H1 (cell line): ENCODE measurements at regions not wholly inside any gene's neighbourhood (a gene's known extent, or its start where the extent isn't known, plus 50 kb on each side); places are given as distances from the start of the nearest gene placed in this dataset.

Source experiments
- CTCF ChIA-PET: fragments of 300-600 bp; sonication (Branson Sonifier 250); formaldehyde crosslinking; loops from one replicate; lab custom pipeline; 2021; ENCODE audit not compliant: partially characterized antibody; lab: Charles Lee
- POLR2A ChIA-PET: fragments of 300-600 bp; sonication (Branson Sonifier 250); formaldehyde crosslinking; loops from one replicate; lab custom pipeline; 2021; ENCODE audit warnings: inconsistent platforms; ENCODE audit not compliant: partially characterized antibody; lab: Charles Lee
- DNase-seq, 2 experiments: peaks; one replicate each; pipeline versions ENCODE4 v3.0.0 to v3.0.0-alpha.2; 2010 to 2022; ENCODE audit warnings: low spot score in 2 of 2, low read depth in 1 of 2, mixed read lengths in 1 of 2
- FAIRE-seq: peaks from 2 replicates; lab custom pipeline; 2011; peaks lifted over from hg19 to GRCh38; lab: Jason Lieb, UNC
- H2AFZ ChIP-seq: 2 replicates; pipeline ENCODE4 v1.8.1; 2012; ENCODE audit warnings: low read length, inconsistent platforms
- H2AK5ac ChIP-seq: 2 replicates; pipeline ENCODE4 v1.6.1; 2013; ENCODE audit warnings: low read depth, low read length
- H2BK120ac ChIP-seq: replicated peaks from 2 replicates; pipeline ENCODE3; 2013; ENCODE audit warnings: low read depth, low read length, inconsistent platforms
- H2BK12ac ChIP-seq: 2 replicates; pipeline ENCODE4 v1.6.1; 2013; ENCODE audit warnings: low read depth, low read length
- H2BK15ac ChIP-seq: 2 replicates; pipeline ENCODE4 v1.6.1; 2013; ENCODE audit warnings: low read length
- H2BK20ac ChIP-seq: 2 replicates; pipeline ENCODE4 v1.6.1; 2013; ENCODE audit warnings: low read length
- H2BK5ac ChIP-seq: 2 replicates; pipeline ENCODE4 v1.6.1; 2013; ENCODE audit warnings: low read depth, low read length
- H3K14ac ChIP-seq: 2 replicates; pipeline ENCODE4 v1.6.1; 2013; ENCODE audit warnings: inconsistent platforms; ENCODE audit not compliant: insufficient read length
- H3K18ac ChIP-seq: 2 replicates; pipeline ENCODE4 v1.6.1; 2013; ENCODE audit warnings: low read length; ENCODE audit errors: extremely low read depth
- H3K23ac ChIP-seq: 2 replicates; pipeline ENCODE4 v1.6.1; 2013; ENCODE audit warnings: inconsistent platforms; ENCODE audit not compliant: insufficient read length
- H3K23me2 ChIP-seq: 2 replicates; pipeline ENCODE4 v1.6.1; 2013; ENCODE audit warnings: low read depth, low read length
- H3K27ac ChIP-seq: 2 replicates; pipeline ENCODE4 v1.6.1; 2011; ENCODE audit warnings: low read depth, low read length, inconsistent platforms
- H3K27me3 ChIP-seq, 4 experiments: replicated peaks in 1 of 4; 1 replicate in 1 of 4; 2 replicates in 3 of 4; pipeline versions ENCODE4 v1.6.1 to v1.8.1; 2011 to 2013; ENCODE audit warnings: low read length in 3 of 4, mild to moderate bottlenecking in 3 of 4, inconsistent platforms in 2 of 4, mixed read lengths in 2 of 4, moderate library complexity in 1 of 4; ENCODE audit not compliant: control insufficient read depth in 3 of 4, insufficient read depth in 3 of 4; ENCODE audit errors: extremely low read depth in 1 of 4
- H3K36me3 ChIP-seq, 4 experiments: 2 replicates each; pipeline versions ENCODE4 v1.6.1 to v1.8.1; 2011 to 2013; ENCODE audit warnings: mild to moderate bottlenecking in 4 of 4, low read length in 3 of 4, moderate library complexity in 2 of 4, control low read depth in 1 of 4, inconsistent platforms in 1 of 4; ENCODE audit not compliant: insufficient read depth in 4 of 4, control insufficient read depth in 2 of 4
- H3K4ac ChIP-seq: replicated peaks from 2 replicates; pipeline ENCODE3; 2013; ENCODE audit warnings: low read length, low read depth, mixed read lengths, inconsistent platforms; ENCODE audit not compliant: insufficient read length
- H3K4me1 ChIP-seq, 4 experiments: replicated peaks in 1 of 4; 1 replicate in 1 of 4; 2 replicates in 3 of 4; pipeline versions ENCODE4 v1.6.1 to v1.8.1; 2011 to 2013; ENCODE audit warnings: low read length in 3 of 4, inconsistent platforms in 2 of 4, mixed read lengths in 1 of 4; ENCODE audit not compliant: insufficient read depth in 4 of 4, control insufficient read depth in 3 of 4
- H3K4me2 ChIP-seq, 2 experiments: 2 replicates each; pipeline versions ENCODE4 v1.6.1 to v1.8.1; 2011 to 2013; ENCODE audit warnings: low read depth in 2 of 2, low read length in 2 of 2, control low read depth in 1 of 2, inconsistent platforms in 1 of 2, mild to moderate bottlenecking in 1 of 2; ENCODE audit not compliant: insufficient read depth in 1 of 2
- H3K4me3 ChIP-seq, 4 experiments: fragments of 200-600, 300-600 bp in 1 of 4; sonication (generic), shearing (Covaris generic), sonication (Bioruptor Twin) in 1 of 4; 2 replicates each; pipeline versions ENCODE4 v1.5.1 to v1.8.1; 2011 to 2016; ENCODE audit warnings: low read length in 4 of 4, low read depth in 3 of 4, control low read depth in 2 of 4, inconsistent platforms in 2 of 4, mild to moderate bottlenecking in 2 of 4, mixed read lengths in 1 of 4, moderate library complexity in 1 of 4; ENCODE audit not compliant: insufficient read depth in 2 of 4; ENCODE audit errors: extremely low read depth in 1 of 4
- H3K56ac ChIP-seq: replicated peaks from 2 replicates; pipeline ENCODE3; 2013; ENCODE audit warnings: low read depth, mild to moderate bottlenecking, mixed read lengths, low read length, inconsistent platforms; ENCODE audit not compliant: insufficient read length
- H3K79me1 ChIP-seq: 2 replicates; pipeline ENCODE4 v1.6.1; 2013; ENCODE audit warnings: low read depth, low read length, control low read depth
- H3K79me2 ChIP-seq, 2 experiments: 2 replicates each; pipeline versions ENCODE4 v1.6.1 to v1.8.1; 2012 to 2013; ENCODE audit warnings: low read length in 2 of 2, mild to moderate bottlenecking in 2 of 2, inconsistent platforms in 1 of 2; ENCODE audit not compliant: insufficient read depth in 2 of 2, control insufficient read depth in 1 of 2
- H3K9ac ChIP-seq, 4 experiments: replicated peaks in 1 of 4; 1 replicate in 1 of 4; 2 replicates in 3 of 4; pipeline versions ENCODE4 v1.6.1 to v1.8.1; 2011 to 2013; ENCODE audit warnings: low read depth in 3 of 4, low read length in 3 of 4, control low read depth in 2 of 4, mild to moderate bottlenecking in 2 of 4, moderate library complexity in 2 of 4, inconsistent platforms in 1 of 4; ENCODE audit errors: extremely low read depth in 1 of 4
- H3K9me3 ChIP-seq, 2 experiments: 2 replicates each; pipeline versions ENCODE4 v1.6.1 to v1.8.1; 2012 to 2013; ENCODE audit warnings: mild to moderate bottlenecking in 2 of 2, moderate library complexity in 2 of 2, control low read depth in 1 of 2, inconsistent platforms in 1 of 2, low read depth in 1 of 2, low read length in 1 of 2, mixed read lengths in 1 of 2; ENCODE audit not compliant: insufficient read depth in 2 of 2
- H4K20me1 ChIP-seq, 2 experiments: replicated peaks in 1 of 2; 2 replicates each; pipeline versions ENCODE3 to v1.8.1; 2011 to 2013; ENCODE audit warnings: inconsistent platforms in 2 of 2, low read length in 2 of 2, mild to moderate bottlenecking in 1 of 2; ENCODE audit not compliant: insufficient read depth in 2 of 2, control insufficient read depth in 1 of 2
- H4K5ac ChIP-seq: 2 replicates; pipeline ENCODE4 v1.6.1; 2013; ENCODE audit warnings: low read length, low read depth, mixed read lengths, inconsistent platforms; ENCODE audit not compliant: insufficient read length
- H4K8ac ChIP-seq: 2 replicates; pipeline ENCODE4 v1.8.0; 2013; ENCODE audit warnings: mild to moderate bottlenecking, moderate library complexity, low read length, inconsistent platforms; ENCODE audit not compliant: insufficient read depth; ENCODE audit errors: extremely low read depth
- H4K91ac ChIP-seq: replicated peaks from 2 replicates; pipeline ENCODE3; 2013; ENCODE audit warnings: low read length, mixed read lengths, inconsistent platforms; ENCODE audit not compliant: insufficient read length
- BACH1 ChIP-seq: IDR thresholded peaks from 2 replicates; pipeline ENCODE4 v1.6.1; 2012; ENCODE audit warnings: low read length, improper control_type of control experiment
- BRCA1 ChIP-seq: IDR thresholded peaks from 2 replicates; pipeline ENCODE4 v1.6.1; 2012; ENCODE audit warnings: low read depth, low read length, improper control_type of control experiment
- CHD1 ChIP-seq: IDR thresholded peaks from 2 replicates; pipeline ENCODE4 v1.6.1; 2012; ENCODE audit warnings: low read depth, low read length, improper control_type of control experiment
- FOSL1 ChIP-seq: IDR thresholded peaks from 2 replicates; pipeline ENCODE4 v1.6.1; 2011; ENCODE audit warnings: mild to moderate bottlenecking, low read depth, low read length, moderate library complexity; ENCODE audit not compliant: insufficient read depth
- KDM1A ChIP-seq: fragments of 200-600, 300-600 bp; sonication (generic); IDR thresholded peaks from 2 replicates; pipeline ENCODE4 v1.7.1; 2016; ENCODE audit warnings: mild to moderate bottlenecking, low read length, borderline replicate concordance
- KDM4A ChIP-seq: IDR thresholded peaks from one replicate; pipeline ENCODE4 v1.7.1; 2012; ENCODE audit warnings: low read depth, mild to moderate bottlenecking, moderate library complexity, low read length, inconsistent platforms; ENCODE audit not compliant: severe bottlenecking
- POU5F1 ChIP-seq: IDR thresholded peaks from 2 replicates; pipeline ENCODE4 v1.6.1; 2011; ENCODE audit warnings: low read depth, mild to moderate bottlenecking, low read length, moderate library complexity
- RXRA ChIP-seq: IDR thresholded peaks from 2 replicates; pipeline ENCODE4 v1.6.1; 2011; ENCODE audit warnings: low read depth, mild to moderate bottlenecking, low read length, moderate library complexity; ENCODE audit not compliant: insufficient read depth
- SIN3A ChIP-seq, 2 experiments: IDR thresholded peaks in 1 of 2; conservative IDR thresholded peaks in 1 of 2; 2 replicates each; pipeline ENCODE4 v1.6.1; 2011 to 2012; ENCODE audit warnings: low read length in 2 of 2, improper control_type of control experiment in 1 of 2, low read depth in 1 of 2, mild to moderate bottlenecking in 1 of 2
- SIRT6 ChIP-seq: IDR thresholded peaks from one replicate; pipeline ENCODE4 v1.7.1; 2012; ENCODE audit warnings: low read length, inconsistent platforms
- TAF1 ChIP-seq: IDR thresholded peaks from 2 replicates; pipeline ENCODE4 v1.6.1; 2011; ENCODE audit warnings: mild to moderate bottlenecking, low read depth, low read length
- TAF7 ChIP-seq: optimal IDR thresholded peaks from 2 replicates; pipeline ENCODE3; 2011; ENCODE audit warnings: low read depth, mild to moderate bottlenecking, inconsistent platforms, low read length, moderate library complexity, borderline replicate concordance
- WGBS, 2 experiments: shearing (Covaris generic) in 1 of 2; methylation state at CpG; one replicate each; pipeline versions ENCODE4 v1.1.6 to v1.1.7; 2013 to 2015; ENCODE audit warnings: low lambda C conversion rate in 2 of 2, mixed read lengths in 2 of 2, inconsistent platforms in 1 of 2, low coverage in 1 of 2, missing lambda C conversion rate in 1 of 2; ENCODE audit not compliant: insufficient replicate concordance in 2 of 2, insufficient coverage in 1 of 2, insufficient read length in 1 of 2; ENCODE audit errors: extremely low coverage in 1 of 2, missing lambda C conversion rate in 1 of 2; 5-methylcytosine and 5-hydroxymethylcytosine counted together

GRCh38 chr2:41736105-41736567, 311.7 kb upstream of the PKDCC start:
- DNase-seq (no peak), FAIRE-seq (no peak)
- Histone ChIP-seq H2BK120ac (no peak overlapping the region), H3K9me3 (no peaks in the 10 kb centered on the region), H2BK5ac (no peak overlapping the region), H3K18ac (no peak overlapping the region), H3K4me3 (no peak overlapping the region), H3K36me3 (no peaks in the 10 kb centered on the region), H4K5ac (no peak overlapping the region), H3K79me2 (no peaks in the 10 kb centered on the region), H2AFZ (peak overlapping the region; percentile 6; the same call in 1 of the 2 replicates), H4K8ac (no peak overlapping the region), H3K27me3 (no peaks in the 10 kb centered on the region), H3K4me1 (no peaks in the 10 kb centered on the region), H3K79me1 (no peaks in the 10 kb centered on the region), H2BK20ac (no peak overlapping the region), H4K91ac (no peak overlapping the region), H3K56ac (no peak overlapping the region), H3K23me2 (no peaks in the 10 kb centered on the region), H3K4me2 (no peak overlapping the region), H2AK5ac (no peak overlapping the region), H4K20me1 (no peaks in the 10 kb centered on the region), H2BK12ac (no peak overlapping the region), H3K23ac (no peak overlapping the region), H3K27ac (no peak overlapping the region), H3K4ac (no peak overlapping the region), H3K14ac (no peak overlapping the region), H2BK15ac (no peak overlapping the region), H3K9ac (no peak overlapping the region)
- WGBS, 2 experiments, result 91% methylated on average over 5 of the region's 5 CpGs; no CpG with 5 or more reads in 1 of the 2 experiments
- POLR2A ChIA-PET, result no interaction called here
- TF ChIP-seq CHD1 (no peak), SIN3A (conservative IDR thresholded peaks at IDR 0.05 in 1 of 2, IDR thresholded peaks at IDR 0.05 in 1 of 2; ENCODE audit: low read depth in 1 of 2, low read length in 2 of 2) (no peak), SIRT6 (no peak), POU5F1 (no peak), TAF1 (no peak), KDM1A (no peak), BRCA1 (no peak), FOSL1 (no peak), TAF7 (no peak), BACH1 (no peak), RXRA (no peak), KDM4A (no peak)
- CTCF ChIA-PET, result no interaction called here
